Neutrophil (primary cell): ENCODE measurements at regions not wholly inside any gene's neighbourhood (a gene's known extent, or its start where the extent isn't known, plus 50 kb on each side); places are given as distances from the start of the nearest gene placed in this dataset.

ENCODE experiments used
- H3K27ac ChIP-seq: fragments of 200-600 bp; sonication (generic); 2 replicates; pipeline ENCODE4 v1.5.1; 2016; ENCODE audit warnings: mild to moderate bottlenecking, moderate library complexity
- H3K27me3 ChIP-seq: fragments of 200-600 bp; sonication (generic); 2 replicates; pipeline ENCODE4 v1.6.0; 2016; ENCODE audit warnings: mild to moderate bottlenecking
- H3K36me3 ChIP-seq: fragments of 200-600 bp; sonication (generic); 2 replicates; pipeline ENCODE4 v1.5.1; 2017
- H3K4me1 ChIP-seq, 2 experiments: fragments of 200-600 bp in 1 of 2; sonication (generic) in 1 of 2; 1 replicate in 1 of 2; 2 replicates in 1 of 2; pipeline versions ENCODE4 v1.5.1 to v1.6.1; 2013 to 2016; ENCODE audit warnings: low read depth in 1 of 2, low read length in 1 of 2, mild to moderate bottlenecking in 1 of 2, moderate library complexity in 1 of 2; ENCODE audit not compliant: control insufficient read depth in 1 of 2, insufficient read depth in 1 of 2
- H3K4me3 ChIP-seq, 2 experiments: fragments of 200-600 bp in 1 of 2; sonication (generic) in 1 of 2; 1 replicate in 1 of 2; 2 replicates in 1 of 2; pipeline ENCODE4 v1.5.1; 2013 to 2016; ENCODE audit warnings: low read depth in 1 of 2, low read length in 1 of 2, mild to moderate bottlenecking in 1 of 2, moderate library complexity in 1 of 2
- H3K9me3 ChIP-seq: fragments of 200-600 bp; sonication (generic); 2 replicates; pipeline ENCODE4 v1.5.1; 2016
- TF ChIP-seq, protein P1 (sequence below): fragments of 200-600 bp; sonication (generic); IDR thresholded peaks from 2 replicates; pipeline ENCODE4 v1.5.1; 2016; ENCODE audit warnings: antibody characterized with exemption

DNA sequence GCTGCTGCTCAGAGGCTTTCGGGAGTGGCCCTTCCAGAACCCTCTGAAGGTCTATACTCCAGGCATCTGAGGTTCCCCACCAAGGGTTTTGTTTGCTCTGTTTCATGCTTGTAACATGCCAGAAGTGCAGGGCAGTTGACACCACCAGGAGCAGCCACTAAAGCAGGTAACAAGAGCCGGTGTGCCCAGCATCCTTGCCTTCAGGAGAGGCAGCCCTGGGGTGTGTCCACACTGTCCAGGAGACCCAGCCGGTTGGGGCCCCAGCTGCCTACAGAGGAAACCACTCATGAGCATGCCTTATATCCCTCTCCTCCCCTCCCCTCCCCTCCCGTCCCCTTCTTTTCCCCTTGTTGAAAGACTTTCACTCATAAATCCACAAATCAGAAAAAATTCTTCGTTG lies 93.1 kb downstream of the CD8B2 start:
- no peaks in the 10 kb centered on the region for H3K36me3 ChIP-seq
- H3K9me3 ChIP-seq: no peaks in the 10 kb centered on the region
- H3K27ac ChIP-seq: no peak overlapping the region
- H3K4me3 ChIP-seq: no peak overlapping the region
- peaks cover 0 to 4% of the 10 kb centered on the region in 2 experiments for H3K4me1 ChIP-seq
- TF ChIP-seq, protein P1, sequence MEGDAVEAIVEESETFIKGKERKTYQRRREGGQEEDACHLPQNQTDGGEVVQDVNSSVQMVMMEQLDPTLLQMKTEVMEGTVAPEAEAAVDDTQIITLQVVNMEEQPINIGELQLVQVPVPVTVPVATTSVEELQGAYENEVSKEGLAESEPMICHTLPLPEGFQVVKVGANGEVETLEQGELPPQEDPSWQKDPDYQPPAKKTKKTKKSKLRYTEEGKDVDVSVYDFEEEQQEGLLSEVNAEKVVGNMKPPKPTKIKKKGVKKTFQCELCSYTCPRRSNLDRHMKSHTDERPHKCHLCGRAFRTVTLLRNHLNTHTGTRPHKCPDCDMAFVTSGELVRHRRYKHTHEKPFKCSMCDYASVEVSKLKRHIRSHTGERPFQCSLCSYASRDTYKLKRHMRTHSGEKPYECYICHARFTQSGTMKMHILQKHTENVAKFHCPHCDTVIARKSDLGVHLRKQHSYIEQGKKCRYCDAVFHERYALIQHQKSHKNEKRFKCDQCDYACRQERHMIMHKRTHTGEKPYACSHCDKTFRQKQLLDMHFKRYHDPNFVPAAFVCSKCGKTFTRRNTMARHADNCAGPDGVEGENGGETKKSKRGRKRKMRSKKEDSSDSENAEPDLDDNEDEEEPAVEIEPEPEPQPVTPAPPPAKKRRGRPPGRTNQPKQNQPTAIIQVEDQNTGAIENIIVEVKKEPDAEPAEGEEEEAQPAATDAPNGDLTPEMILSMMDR: no peak
- H3K27me3 ChIP-seq: peaks cover 65% of the 10 kb centered on the region

DNA sequence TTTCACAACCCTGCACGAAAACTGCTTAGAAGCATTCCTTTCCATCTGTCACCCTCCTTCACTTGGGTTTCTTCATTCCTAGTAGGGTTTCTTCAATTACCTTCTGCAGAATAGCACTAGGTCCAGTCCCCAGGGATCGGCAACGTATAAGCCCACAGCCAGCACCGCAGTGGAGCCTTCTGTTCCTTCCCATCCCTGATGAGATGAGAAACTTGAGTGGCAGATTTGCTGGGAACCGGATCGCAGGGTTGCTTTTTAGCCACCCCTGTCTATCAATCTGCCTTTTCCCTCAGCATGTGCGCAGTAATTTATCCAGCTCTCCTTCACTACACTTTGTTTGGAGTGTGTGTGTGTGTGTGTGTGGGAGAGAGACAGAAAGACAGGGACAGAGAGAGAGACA lies 94.2 kb downstream of the CD8B2 start:
- Histone ChIP-seq H3K27me3 (peaks cover 65% of the 10 kb centered on the region), H3K4me3 (no peak overlapping the region), H3K27ac (no peak overlapping the region), H3K9me3 (no peaks in the 10 kb centered on the region), H3K4me1 (peaks cover 0 to 4% of the 10 kb centered on the region in 2 experiments), H3K36me3 (no peaks in the 10 kb centered on the region)
- TF ChIP-seq, protein P1: no peak

DNA sequence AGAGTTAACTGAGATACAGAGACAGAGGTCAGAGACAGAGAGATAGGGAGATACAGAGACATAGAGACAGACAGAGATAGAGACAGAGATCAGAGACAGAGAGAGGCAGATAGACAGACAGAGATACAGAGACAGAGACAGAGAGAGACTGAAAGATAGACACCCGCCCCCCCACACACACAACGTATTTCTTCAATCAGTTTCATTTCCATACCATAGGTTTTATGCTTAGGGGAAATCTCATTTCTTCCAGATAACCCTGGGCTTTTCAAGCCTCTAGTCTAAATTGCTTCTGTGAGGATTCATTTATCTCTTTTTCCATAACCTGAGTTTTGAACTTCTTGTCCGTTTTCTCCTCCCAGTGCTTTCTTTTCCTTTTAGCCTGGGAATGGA lies 94.6 kb downstream of the CD8B2 start:
- H3K27ac ChIP-seq: no peak overlapping the region
- peaks cover 65% of the 10 kb centered on the region for H3K27me3 ChIP-seq
- peaks cover 0 to 4% of the 10 kb centered on the region in 2 experiments for H3K4me1 ChIP-seq
- no peaks in the 10 kb centered on the region for H3K36me3 ChIP-seq
- H3K4me3 ChIP-seq: peak overlapping the region in 1 of 2 experiments; percentile 9
- TF ChIP-seq, protein P1: no peak
- no peaks in the 10 kb centered on the region for H3K9me3 ChIP-seq

DNA sequence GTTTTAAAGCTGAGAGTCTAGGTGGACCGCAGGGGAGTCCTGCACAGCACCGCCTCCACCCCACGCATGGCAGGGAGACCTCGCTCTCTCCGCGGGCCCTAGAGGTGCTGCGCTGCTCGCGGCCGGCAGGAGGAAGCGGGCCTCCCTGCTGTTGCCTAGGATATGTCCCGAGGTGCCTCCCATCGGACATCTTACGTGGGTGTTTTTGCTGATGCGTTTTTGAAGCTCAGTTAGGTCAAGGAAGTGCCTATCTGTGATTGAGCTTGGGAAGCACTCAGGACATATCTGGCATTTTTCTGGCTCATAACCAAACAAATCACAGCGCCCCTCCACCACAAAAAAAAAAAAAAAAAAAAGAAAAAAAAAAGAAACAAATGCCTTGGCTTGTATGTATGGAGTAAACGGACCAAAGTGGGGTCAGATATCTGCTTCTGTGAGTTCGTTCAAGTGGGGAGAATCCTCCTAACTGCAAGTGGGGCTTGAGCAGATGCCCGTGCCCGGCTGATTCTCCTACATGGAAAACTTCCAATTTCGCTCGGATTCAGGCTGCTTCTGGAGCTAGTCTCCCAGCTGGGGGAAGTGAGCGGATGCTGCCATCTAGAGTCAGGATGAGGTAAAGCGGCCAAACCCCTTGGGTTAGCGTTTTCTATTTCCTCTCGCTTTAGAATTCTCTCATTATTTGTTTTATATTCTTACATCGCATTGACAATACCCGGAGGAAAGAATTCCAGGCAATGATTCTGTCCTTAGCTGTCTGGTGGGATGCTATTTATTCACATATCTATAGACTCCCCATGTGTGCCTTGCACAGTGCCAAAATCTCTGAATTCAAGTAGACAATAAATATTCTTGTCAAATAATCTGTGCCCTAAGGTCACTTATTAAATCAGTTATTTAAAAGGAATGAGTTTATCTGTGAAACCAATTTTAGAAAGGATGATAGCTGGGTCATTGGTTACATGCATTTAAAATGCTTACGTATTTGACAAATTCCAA lies 95.3 kb downstream of the CD8B2 start:
- H3K4me3 ChIP-seq: peak overlapping the region in 1 of 2 experiments; percentile 9
- H3K4me1 ChIP-seq: peaks cover 0 to 4% of the 10 kb centered on the region in 2 experiments
- H3K36me3 ChIP-seq: no peaks in the 10 kb centered on the region
- peaks cover 65% of the 10 kb centered on the region for H3K27me3 ChIP-seq
- TF ChIP-seq, protein P1: peak; percentile 29
- H3K9me3 ChIP-seq: no peaks in the 10 kb centered on the region
- H3K27ac ChIP-seq: no peak overlapping the region

DNA sequence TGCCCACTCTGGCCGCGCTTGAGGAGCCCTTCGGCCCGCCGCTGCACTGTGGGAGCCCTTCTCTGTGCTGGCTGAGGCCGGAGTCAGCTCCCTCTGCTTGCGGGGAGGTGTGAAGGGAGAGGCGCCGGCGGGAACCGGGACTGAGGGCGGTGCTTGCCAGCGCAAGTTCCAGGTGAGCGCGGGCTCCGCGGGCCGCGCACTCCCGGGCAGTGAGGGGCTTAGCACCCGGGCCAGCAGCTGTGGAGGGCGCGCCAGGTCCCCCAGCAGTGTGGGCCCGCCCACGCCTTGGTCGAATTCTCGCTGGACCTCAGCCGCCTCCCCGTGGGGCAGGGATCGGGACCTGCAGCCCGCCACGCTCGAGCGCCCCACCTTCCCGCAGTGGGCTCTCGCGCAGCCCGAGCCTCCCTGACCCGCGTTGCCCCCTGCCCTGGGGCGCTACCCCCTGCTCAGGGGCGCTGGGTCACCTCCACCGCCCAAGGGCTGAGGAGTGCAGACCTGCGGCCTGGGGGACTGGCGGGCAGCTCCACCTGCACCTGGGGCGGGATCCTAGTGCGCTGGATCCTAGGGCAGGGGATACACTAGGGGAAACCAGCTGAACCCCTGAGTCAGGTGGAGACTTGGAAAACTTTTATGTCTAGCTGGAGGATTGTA lies 97.3 kb downstream of the CD8B2 start:
- H3K4me1 ChIP-seq: peaks cover 0 to 4% of the 10 kb centered on the region in 2 experiments
- TF ChIP-seq, protein P1: no peak

More for the DNA sequence above, 97.3 kb downstream of the CD8B2 start:
- H3K27ac ChIP-seq: no peak overlapping the region
- H3K36me3 ChIP-seq: no peaks in the 10 kb centered on the region
- H3K27me3 ChIP-seq: peaks cover 50% of the 10 kb centered on the region
- H3K9me3 ChIP-seq: no peaks in the 10 kb centered on the region
- no peak overlapping the region for H3K4me3 ChIP-seq
